K562 (cell line): ENCODE measurements at regions not wholly inside any gene's neighbourhood (a gene's known extent, or its start where the extent isn't known, plus 50 kb on each side); places are given as distances from the start of the nearest gene placed in this dataset.

ENCODE experiments used
- CREB1 ChIP-seq, 2 experiments: sonication (generic) in 1 of 2; formaldehyde crosslinking in 1 of 2; IDR thresholded peaks; 2 replicates each; pipeline versions ENCODE4 v1.6.1 to v1.8.0; 2012 to 2022; ENCODE audit warnings: inconsistent platforms in 1 of 2, mild to moderate bottlenecking in 1 of 2, missing genetic modification reagents in 1 of 2, moderate library complexity in 1 of 2
- HBP1 ChIP-seq: fragments of 450-650 bp; formaldehyde crosslinking; IDR thresholded peaks from 2 replicates; pipeline ENCODE4 v1.4.0; 2022; ENCODE audit warnings: missing genetic modification characterization
- NEUROD1 ChIP-seq: fragments of 150-350 bp; IDR thresholded peaks from 2 replicates; pipeline ENCODE4 v1.6.1; 2014; ENCODE audit warnings: borderline replicate concordance, low read length, low read depth; ENCODE audit not compliant: partially characterized antibody
- RAD21 ChIP-seq, 2 experiments: fragments of 250-450 bp in 1 of 2; fragments of 450-650 bp in 1 of 2; sonication (Bioruptor Pico) in 1 of 2; formaldehyde crosslinking in 1 of 2; IDR thresholded peaks in 1 of 2; conservative IDR thresholded peaks in 1 of 2; 2 replicates each; pipeline versions ENCODE4 v1.4.0 to v1.8.0; 2020 to 2022; ENCODE audit warnings: mild to moderate bottlenecking in 2 of 2, moderate library complexity in 1 of 2
- SREBF1 ChIP-seq: fragments of 150-350 bp; IDR thresholded peaks from 2 replicates; pipeline ENCODE4 v1.6.1; 2014; ENCODE audit warnings: antibody characterized with exemption, low read depth, low read length, borderline replicate concordance
- TAF1 ChIP-seq: IDR thresholded peaks from 2 replicates; pipeline ENCODE4 v1.6.1; 2011; ENCODE audit warnings: mild to moderate bottlenecking, low read length, moderate library complexity; ENCODE audit not compliant: insufficient read depth, control insufficient read depth, severe bottlenecking; ENCODE audit errors: extremely low read depth
- TEAD1 ChIP-seq, 2 experiments: fragments of 450-650 bp in 1 of 2; sonication (generic) in 1 of 2; formaldehyde crosslinking; IDR thresholded peaks; 2 replicates each; pipeline versions ENCODE4 v1.4.0 to v1.8.0; 2020 to 2022; ENCODE audit warnings: mild to moderate bottlenecking in 2 of 2, missing genetic modification reagents in 1 of 2
- ZFP30 ChIP-seq: fragments of 250-450 bp; sonication (Bioruptor Pico); IDR thresholded peaks from 2 replicates; pipeline ENCODE4 v1.8.0; 2022; ENCODE audit warnings: moderate library complexity, mild to moderate bottlenecking, inconsistent platforms, borderline replicate concordance
- TF ChIP-seq, protein P1 (sequence below): sonication (generic); formaldehyde crosslinking; IDR thresholded peaks from 2 replicates; pipeline ENCODE4 v1.9.0; 2022; ENCODE audit warnings: mild to moderate bottlenecking, missing genetic modification reagents
- TF ChIP-seq, protein P2 (sequence below): fragments of 200-600 bp; sonication (generic); IDR thresholded peaks from one replicate; pipeline ENCODE4 v1.6.1; 2012; ENCODE audit warnings: mild to moderate bottlenecking, low read depth, low read length, inconsistent platforms
- TF ChIP-seq, protein P3 (sequence below), 3 experiments: IDR thresholded peaks in 2 of 3; conservative IDR thresholded peaks in 1 of 3; 2 replicates each; pipeline ENCODE4 v1.5.1; 2011 to 2012; ENCODE audit warnings: low read length in 3 of 3, mild to moderate bottlenecking in 3 of 3, control low read depth in 2 of 3, improper control_type of control experiment in 1 of 3, inconsistent platforms in 1 of 3, low read depth in 1 of 3, mixed read lengths in 1 of 3, moderate library complexity in 1 of 3; ENCODE audit not compliant: insufficient read depth in 2 of 3
- TF ChIP-seq, protein P4 (sequence below): sonication (generic); formaldehyde crosslinking; IDR thresholded peaks from 2 replicates; pipeline ENCODE4 v1.8.1; 2023; ENCODE audit warnings: mild to moderate bottlenecking, missing genetic modification reagents

- TF ChIP-seq NEUROD1 = no peak
- TF ChIP-seq, protein P1, sequence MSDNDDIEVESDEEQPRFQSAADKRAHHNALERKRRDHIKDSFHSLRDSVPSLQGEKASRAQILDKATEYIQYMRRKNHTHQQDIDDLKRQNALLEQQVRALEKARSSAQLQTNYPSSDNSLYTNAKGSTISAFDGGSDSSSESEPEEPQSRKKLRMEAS = no peak
- TF ChIP-seq, protein P2, sequence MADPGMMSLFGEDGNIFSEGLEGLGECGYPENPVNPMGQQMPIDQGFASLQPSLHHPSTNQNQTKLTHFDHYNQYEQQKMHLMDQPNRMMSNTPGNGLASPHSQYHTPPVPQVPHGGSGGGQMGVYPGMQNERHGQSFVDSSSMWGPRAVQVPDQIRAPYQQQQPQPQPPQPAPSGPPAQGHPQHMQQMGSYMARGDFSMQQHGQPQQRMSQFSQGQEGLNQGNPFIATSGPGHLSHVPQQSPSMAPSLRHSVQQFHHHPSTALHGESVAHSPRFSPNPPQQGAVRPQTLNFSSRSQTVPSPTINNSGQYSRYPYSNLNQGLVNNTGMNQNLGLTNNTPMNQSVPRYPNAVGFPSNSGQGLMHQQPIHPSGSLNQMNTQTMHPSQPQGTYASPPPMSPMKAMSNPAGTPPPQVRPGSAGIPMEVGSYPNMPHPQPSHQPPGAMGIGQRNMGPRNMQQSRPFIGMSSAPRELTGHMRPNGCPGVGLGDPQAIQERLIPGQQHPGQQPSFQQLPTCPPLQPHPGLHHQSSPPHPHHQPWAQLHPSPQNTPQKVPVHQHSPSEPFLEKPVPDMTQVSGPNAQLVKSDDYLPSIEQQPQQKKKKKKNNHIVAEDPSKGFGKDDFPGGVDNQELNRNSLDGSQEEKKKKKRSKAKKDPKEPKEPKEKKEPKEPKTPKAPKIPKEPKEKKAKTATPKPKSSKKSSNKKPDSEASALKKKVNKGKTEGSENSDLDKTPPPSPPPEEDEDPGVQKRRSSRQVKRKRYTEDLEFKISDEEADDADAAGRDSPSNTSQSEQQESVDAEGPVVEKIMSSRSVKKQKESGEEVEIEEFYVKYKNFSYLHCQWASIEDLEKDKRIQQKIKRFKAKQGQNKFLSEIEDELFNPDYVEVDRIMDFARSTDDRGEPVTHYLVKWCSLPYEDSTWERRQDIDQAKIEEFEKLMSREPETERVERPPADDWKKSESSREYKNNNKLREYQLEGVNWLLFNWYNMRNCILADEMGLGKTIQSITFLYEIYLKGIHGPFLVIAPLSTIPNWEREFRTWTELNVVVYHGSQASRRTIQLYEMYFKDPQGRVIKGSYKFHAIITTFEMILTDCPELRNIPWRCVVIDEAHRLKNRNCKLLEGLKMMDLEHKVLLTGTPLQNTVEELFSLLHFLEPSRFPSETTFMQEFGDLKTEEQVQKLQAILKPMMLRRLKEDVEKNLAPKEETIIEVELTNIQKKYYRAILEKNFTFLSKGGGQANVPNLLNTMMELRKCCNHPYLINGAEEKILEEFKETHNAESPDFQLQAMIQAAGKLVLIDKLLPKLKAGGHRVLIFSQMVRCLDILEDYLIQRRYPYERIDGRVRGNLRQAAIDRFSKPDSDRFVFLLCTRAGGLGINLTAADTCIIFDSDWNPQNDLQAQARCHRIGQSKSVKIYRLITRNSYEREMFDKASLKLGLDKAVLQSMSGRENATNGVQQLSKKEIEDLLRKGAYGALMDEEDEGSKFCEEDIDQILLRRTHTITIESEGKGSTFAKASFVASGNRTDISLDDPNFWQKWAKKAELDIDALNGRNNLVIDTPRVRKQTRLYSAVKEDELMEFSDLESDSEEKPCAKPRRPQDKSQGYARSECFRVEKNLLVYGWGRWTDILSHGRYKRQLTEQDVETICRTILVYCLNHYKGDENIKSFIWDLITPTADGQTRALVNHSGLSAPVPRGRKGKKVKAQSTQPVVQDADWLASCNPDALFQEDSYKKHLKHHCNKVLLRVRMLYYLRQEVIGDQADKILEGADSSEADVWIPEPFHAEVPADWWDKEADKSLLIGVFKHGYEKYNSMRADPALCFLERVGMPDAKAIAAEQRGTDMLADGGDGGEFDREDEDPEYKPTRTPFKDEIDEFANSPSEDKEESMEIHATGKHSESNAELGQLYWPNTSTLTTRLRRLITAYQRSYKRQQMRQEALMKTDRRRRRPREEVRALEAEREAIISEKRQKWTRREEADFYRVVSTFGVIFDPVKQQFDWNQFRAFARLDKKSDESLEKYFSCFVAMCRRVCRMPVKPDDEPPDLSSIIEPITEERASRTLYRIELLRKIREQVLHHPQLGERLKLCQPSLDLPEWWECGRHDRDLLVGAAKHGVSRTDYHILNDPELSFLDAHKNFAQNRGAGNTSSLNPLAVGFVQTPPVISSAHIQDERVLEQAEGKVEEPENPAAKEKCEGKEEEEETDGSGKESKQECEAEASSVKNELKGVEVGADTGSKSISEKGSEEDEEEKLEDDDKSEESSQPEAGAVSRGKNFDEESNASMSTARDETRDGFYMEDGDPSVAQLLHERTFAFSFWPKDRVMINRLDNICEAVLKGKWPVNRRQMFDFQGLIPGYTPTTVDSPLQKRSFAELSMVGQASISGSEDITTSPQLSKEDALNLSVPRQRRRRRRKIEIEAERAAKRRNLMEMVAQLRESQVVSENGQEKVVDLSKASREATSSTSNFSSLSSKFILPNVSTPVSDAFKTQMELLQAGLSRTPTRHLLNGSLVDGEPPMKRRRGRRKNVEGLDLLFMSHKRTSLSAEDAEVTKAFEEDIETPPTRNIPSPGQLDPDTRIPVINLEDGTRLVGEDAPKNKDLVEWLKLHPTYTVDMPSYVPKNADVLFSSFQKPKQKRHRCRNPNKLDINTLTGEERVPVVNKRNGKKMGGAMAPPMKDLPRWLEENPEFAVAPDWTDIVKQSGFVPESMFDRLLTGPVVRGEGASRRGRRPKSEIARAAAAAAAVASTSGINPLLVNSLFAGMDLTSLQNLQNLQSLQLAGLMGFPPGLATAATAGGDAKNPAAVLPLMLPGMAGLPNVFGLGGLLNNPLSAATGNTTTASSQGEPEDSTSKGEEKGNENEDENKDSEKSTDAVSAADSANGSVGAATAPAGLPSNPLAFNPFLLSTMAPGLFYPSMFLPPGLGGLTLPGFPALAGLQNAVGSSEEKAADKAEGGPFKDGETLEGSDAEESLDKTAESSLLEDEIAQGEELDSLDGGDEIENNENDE = no peak
- no peak for TF ChIP-seq ZFP30
- no peak for TF ChIP-seq SREBF1
- TF ChIP-seq TEAD1 (CRISPR knock-in tag; IDR thresholded peaks at IDR 0.05) = no peak
- TF ChIP-seq, protein P3, sequence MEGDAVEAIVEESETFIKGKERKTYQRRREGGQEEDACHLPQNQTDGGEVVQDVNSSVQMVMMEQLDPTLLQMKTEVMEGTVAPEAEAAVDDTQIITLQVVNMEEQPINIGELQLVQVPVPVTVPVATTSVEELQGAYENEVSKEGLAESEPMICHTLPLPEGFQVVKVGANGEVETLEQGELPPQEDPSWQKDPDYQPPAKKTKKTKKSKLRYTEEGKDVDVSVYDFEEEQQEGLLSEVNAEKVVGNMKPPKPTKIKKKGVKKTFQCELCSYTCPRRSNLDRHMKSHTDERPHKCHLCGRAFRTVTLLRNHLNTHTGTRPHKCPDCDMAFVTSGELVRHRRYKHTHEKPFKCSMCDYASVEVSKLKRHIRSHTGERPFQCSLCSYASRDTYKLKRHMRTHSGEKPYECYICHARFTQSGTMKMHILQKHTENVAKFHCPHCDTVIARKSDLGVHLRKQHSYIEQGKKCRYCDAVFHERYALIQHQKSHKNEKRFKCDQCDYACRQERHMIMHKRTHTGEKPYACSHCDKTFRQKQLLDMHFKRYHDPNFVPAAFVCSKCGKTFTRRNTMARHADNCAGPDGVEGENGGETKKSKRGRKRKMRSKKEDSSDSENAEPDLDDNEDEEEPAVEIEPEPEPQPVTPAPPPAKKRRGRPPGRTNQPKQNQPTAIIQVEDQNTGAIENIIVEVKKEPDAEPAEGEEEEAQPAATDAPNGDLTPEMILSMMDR (IDR thresholded peaks at IDR 0.05 in 2 of 3, conservative IDR thresholded peaks at IDR 0.05 in 1 of 3; ENCODE audit: insufficient read depth in 2 of 3, low read depth in 1 of 3, low read length in 3 of 3) = no peak
- no peak for TF ChIP-seq CREB1 (IDR thresholded peaks at IDR 0.05)
- TF ChIP-seq CREB1 (CRISPR knock-in tag; IDR thresholded peaks at IDR 0.05) = no peak
- no peak for TF ChIP-seq TAF1
- TF ChIP-seq HBP1 = no peak
- TF ChIP-seq, protein P4, sequence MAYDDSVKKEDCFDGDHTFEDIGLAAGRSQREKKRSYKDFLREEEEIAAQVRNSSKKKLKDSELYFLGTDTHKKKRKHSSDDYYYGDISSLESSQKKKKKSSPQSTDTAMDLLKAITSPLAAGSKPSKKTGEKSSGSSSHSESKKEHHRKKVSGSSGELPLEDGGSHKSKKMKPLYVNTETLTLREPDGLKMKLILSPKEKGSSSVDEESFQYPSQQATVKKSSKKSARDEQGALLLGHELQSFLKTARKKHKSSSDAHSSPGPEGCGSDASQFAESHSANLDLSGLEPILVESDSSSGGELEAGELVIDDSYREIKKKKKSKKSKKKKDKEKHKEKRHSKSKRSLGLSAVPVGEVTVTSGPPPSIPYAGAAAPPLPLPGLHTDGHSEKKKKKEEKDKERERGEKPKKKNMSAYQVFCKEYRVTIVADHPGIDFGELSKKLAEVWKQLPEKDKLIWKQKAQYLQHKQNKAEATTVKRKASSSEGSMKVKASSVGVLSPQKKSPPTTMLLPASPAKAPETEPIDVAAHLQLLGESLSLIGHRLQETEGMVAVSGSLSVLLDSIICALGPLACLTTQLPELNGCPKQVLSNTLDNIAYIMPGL = no peak
- TF ChIP-seq RAD21 (CRISPR knock-in tag; conservative IDR thresholded peaks at IDR 0.05 in 1 of 2, IDR thresholded peaks at IDR 0.05 in 1 of 2) = no peak
These were observed 532.0 kb downstream of the BCKDHB start for GRCh38 chr6:80638213-80639055.
